ENCODE measurements at regions not wholly inside any gene's neighbourhood (a gene's known extent, or its start where the extent isn't known, plus 50 kb on each side); places are given as distances from the start of the nearest gene placed in this dataset.

- no peaks in the 10 kb centered on the region for H3K4me1 ChIP-seq (ENCODE audit: control insufficient read depth in 1 of 2, insufficient read depth in 2 of 2, low read depth in 1 of 2, low read length in 1 of 2)
- no peak overlapping the region for H3K4me2 ChIP-seq
- no peaks in the 10 kb centered on the region for H3F3A ChIP-seq (replicated peaks; ENCODE audit: insufficient read depth)
- H2AFZ ChIP-seq (ENCODE audit: low read depth) = peak overlapping the region; percentile 53; the same call in 1 of the 2 replicates
- no peak overlapping the region for H3K27ac ChIP-seq (ENCODE audit: low read depth in 2 of 2, low read length in 1 of 2)
- no peaks in the 10 kb centered on the region for H3K9me3 ChIP-seq
- no peak overlapping the region for H3K4me3 ChIP-seq (ENCODE audit: low read depth in 2 of 2, low read length in 1 of 2)
- no peak for DNase-seq
- H3K79me2 ChIP-seq (ENCODE audit: insufficient read depth) = no peaks in the 10 kb centered on the region
- TF ChIP-seq FOSL2 (IDR thresholded peaks at IDR 0.05; ENCODE audit: borderline replicate concordance, low read depth) = no peak
- TF ChIP-seq NRF1 (IDR thresholded peaks at IDR 0.05; ENCODE audit: low read depth, low read length) = no peak
- no peak for TF ChIP-seq YY1 (IDR thresholded peaks at IDR 0.05; ENCODE audit: low read depth)
- no peak for TF ChIP-seq RAD21 (IDR thresholded peaks at IDR 0.05; ENCODE audit: low read length)
- TF ChIP-seq, protein P1, sequence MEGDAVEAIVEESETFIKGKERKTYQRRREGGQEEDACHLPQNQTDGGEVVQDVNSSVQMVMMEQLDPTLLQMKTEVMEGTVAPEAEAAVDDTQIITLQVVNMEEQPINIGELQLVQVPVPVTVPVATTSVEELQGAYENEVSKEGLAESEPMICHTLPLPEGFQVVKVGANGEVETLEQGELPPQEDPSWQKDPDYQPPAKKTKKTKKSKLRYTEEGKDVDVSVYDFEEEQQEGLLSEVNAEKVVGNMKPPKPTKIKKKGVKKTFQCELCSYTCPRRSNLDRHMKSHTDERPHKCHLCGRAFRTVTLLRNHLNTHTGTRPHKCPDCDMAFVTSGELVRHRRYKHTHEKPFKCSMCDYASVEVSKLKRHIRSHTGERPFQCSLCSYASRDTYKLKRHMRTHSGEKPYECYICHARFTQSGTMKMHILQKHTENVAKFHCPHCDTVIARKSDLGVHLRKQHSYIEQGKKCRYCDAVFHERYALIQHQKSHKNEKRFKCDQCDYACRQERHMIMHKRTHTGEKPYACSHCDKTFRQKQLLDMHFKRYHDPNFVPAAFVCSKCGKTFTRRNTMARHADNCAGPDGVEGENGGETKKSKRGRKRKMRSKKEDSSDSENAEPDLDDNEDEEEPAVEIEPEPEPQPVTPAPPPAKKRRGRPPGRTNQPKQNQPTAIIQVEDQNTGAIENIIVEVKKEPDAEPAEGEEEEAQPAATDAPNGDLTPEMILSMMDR (IDR thresholded peaks at IDR 0.05) = no peak
- TF ChIP-seq FOXM1 (IDR thresholded peaks at IDR 0.05; ENCODE audit: low read depth) = no peak
- TF ChIP-seq CHD2 (IDR thresholded peaks at IDR 0.05; ENCODE audit: low read length, partially characterized antibody) = no peak
- TF ChIP-seq, protein P2, sequence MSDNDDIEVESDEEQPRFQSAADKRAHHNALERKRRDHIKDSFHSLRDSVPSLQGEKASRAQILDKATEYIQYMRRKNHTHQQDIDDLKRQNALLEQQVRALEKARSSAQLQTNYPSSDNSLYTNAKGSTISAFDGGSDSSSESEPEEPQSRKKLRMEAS (IDR thresholded peaks at IDR 0.05; ENCODE audit: low read depth) = no peak
- no peak for TF ChIP-seq USF1 (IDR thresholded peaks at IDR 0.05; ENCODE audit: borderline replicate concordance, low read depth)
- no peak for TF ChIP-seq NFIC (IDR thresholded peaks at IDR 0.05; ENCODE audit: borderline replicate concordance)
- TF ChIP-seq RFX5 (IDR thresholded peaks at IDR 0.05; ENCODE audit: low read length) = no peak
- TF ChIP-seq TAF1 (IDR thresholded peaks at IDR 0.05; ENCODE audit: borderline replicate concordance, low read depth, low read length) = no peak
- TF ChIP-seq ELF1 (IDR thresholded peaks at IDR 0.05) = no peak
- TF ChIP-seq, protein P3, sequence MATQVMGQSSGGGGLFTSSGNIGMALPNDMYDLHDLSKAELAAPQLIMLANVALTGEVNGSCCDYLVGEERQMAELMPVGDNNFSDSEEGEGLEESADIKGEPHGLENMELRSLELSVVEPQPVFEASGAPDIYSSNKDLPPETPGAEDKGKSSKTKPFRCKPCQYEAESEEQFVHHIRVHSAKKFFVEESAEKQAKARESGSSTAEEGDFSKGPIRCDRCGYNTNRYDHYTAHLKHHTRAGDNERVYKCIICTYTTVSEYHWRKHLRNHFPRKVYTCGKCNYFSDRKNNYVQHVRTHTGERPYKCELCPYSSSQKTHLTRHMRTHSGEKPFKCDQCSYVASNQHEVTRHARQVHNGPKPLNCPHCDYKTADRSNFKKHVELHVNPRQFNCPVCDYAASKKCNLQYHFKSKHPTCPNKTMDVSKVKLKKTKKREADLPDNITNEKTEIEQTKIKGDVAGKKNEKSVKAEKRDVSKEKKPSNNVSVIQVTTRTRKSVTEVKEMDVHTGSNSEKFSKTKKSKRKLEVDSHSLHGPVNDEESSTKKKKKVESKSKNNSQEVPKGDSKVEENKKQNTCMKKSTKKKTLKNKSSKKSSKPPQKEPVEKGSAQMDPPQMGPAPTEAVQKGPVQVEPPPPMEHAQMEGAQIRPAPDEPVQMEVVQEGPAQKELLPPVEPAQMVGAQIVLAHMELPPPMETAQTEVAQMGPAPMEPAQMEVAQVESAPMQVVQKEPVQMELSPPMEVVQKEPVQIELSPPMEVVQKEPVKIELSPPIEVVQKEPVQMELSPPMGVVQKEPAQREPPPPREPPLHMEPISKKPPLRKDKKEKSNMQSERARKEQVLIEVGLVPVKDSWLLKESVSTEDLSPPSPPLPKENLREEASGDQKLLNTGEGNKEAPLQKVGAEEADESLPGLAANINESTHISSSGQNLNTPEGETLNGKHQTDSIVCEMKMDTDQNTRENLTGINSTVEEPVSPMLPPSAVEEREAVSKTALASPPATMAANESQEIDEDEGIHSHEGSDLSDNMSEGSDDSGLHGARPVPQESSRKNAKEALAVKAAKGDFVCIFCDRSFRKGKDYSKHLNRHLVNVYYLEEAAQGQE (IDR thresholded peaks at IDR 0.05; ENCODE audit: low read depth, low read length) = no peak
- TF ChIP-seq USF2 (IDR thresholded peaks at IDR 0.05; ENCODE audit: borderline replicate concordance, low read depth, low read length) = no peak
- TF ChIP-seq TEAD4 (IDR thresholded peaks at IDR 0.05; ENCODE audit: borderline replicate concordance, insufficient read depth) = no peak
- TF ChIP-seq GATA2 (CRISPR knock-in tag; IDR thresholded peaks at IDR 0.05) = no peak
- no peak for TF ChIP-seq GABPA (IDR thresholded peaks at IDR 0.05; ENCODE audit: low read depth)
- CTCF ChIA-PET = no interaction called here
- no peaks in the 10 kb centered on the region for H3K36me3 ChIP-seq (replicated peaks in 1 of 2; ENCODE audit: control insufficient read depth in 1 of 2, insufficient read depth in 2 of 2, low read length in 1 of 2)
- H3K27me3 ChIP-seq (ENCODE audit: insufficient read depth) = no peaks in the 10 kb centered on the region
- 13% methylated on average over 3 of the region's 3 CpGs for WGBS (ENCODE audit: low lambda C conversion rate)
- no peaks in the 10 kb centered on the region for H4K20me1 ChIP-seq (ENCODE audit: insufficient read depth)
- no peak overlapping the region for H3K9ac ChIP-seq
- POLR2A ChIA-PET = no interaction called here
- H3K9me2 ChIP-seq = no peaks in the 10 kb centered on the region
These were observed 598.3 kb upstream of the BCHE start for GRCh38 chr3:166435469-166436057.
